ENCODE measurements at regions not wholly inside any gene's neighbourhood (a gene's known extent, or its start where the extent isn't known, plus 50 kb on each side); places are given as distances from the start of the nearest gene placed in this dataset.
"Not testable (repeated sequence)": the region's sequence is repeated elsewhere in the genome, so short reads cannot be mapped to it uniquely, and the experiment has no call there.

- Mint-ChIP-seq H3K27me3 (no peaks in the 10 kb centered on the region), H3K9me3 (no peaks in the 10 kb centered on the region), H3K4me1 (peaks cover 20% of the 10 kb centered on the region), H3K27ac (peak overlapping the region in 1 of 2 donors; percentile 77), H3K4me3 (no peak overlapping the region)
- ATAC-seq (no peak), DNase-seq (no peak)
Measured at GRCh38 chr12:9328065-9328464, 119.9 kb upstream of the PZP start.

GRCh38 chr12:9327320-9327719 lies 119.1 kb upstream of the PZP start:
- no peak overlapping the region for H3K27ac Mint-ChIP-seq
- H3K4me1 Mint-ChIP-seq: peaks cover 20% of the 10 kb centered on the region
- DNase-seq: no peak
- H3K9me3 Mint-ChIP-seq: no peaks in the 10 kb centered on the region
- no peak overlapping the region for H3K4me3 Mint-ChIP-seq
- peak; percentile 47 for ATAC-seq
- no peaks in the 10 kb centered on the region for H3K27me3 Mint-ChIP-seq

DNA sequence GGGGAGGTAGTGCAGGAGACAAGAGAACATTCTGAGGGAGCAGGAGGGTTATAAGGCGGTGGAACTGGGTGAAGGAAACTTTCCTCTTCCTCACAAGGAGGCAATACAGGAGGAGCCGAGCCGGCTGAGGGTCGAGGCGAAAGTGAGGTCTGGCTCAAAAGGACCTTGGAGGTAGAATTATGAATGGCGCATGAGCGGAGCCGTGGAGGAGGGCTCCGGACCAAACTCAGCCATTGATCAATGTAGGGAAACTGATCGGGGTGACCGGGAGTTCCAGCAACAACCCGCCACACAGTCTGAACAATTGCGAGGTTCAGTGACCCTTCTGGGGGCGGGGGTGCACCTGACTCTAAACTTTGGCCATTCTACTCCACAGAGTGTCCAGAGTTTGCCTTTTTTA lies 118.7 kb upstream of the PZP start:
- ATAC-seq, H3K9me3 Mint-ChIP-seq, H3K27me3 Mint-ChIP-seq, H3K4me3 Mint-ChIP-seq, DNase-seq: not testable (repeated sequence)
- peak overlapping the region in 1 of 2 donors; percentile 35 for H3K27ac Mint-ChIP-seq
- peaks cover 20% of the 10 kb centered on the region for H3K4me1 Mint-ChIP-seq

- H3K4me3 Mint-ChIP-seq: no peak overlapping the region
- DNase-seq: no peak
- H3K27me3 Mint-ChIP-seq: no peaks in the 10 kb centered on the region
- ATAC-seq: no peak
- H3K9me3 Mint-ChIP-seq: no peaks in the 10 kb centered on the region
- H3K4me1 Mint-ChIP-seq: peaks cover 16% of the 10 kb centered on the region
- no peak overlapping the region for H3K27ac Mint-ChIP-seq
Measured at GRCh38 chr12:9326085-9326484, 117.9 kb upstream of the PZP start.

DNA sequence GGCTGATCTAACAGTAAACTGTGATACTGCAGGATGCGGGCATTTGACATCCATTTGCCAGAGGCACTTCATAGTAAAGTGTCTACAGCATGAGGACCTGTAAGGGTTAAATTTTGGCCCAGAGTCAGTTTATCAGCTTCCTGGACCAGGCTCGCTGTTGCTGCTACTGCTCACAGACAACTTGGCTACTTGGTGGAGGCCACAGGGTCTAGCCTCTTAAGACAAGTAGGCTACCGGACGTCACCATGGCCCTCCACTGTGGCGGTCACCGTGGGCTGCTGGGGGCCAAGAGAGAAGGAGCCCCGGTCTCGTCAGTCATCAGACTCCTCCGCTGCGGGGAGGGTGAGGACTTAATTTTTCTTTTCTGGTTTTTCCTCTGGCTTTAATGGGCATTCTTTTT lies 117.3 kb upstream of the PZP start:
- H3K4me3 Mint-ChIP-seq: no peak overlapping the region
- no peaks in the 10 kb centered on the region for H3K27me3 Mint-ChIP-seq
- H3K4me1 Mint-ChIP-seq: peaks cover 15% of the 10 kb centered on the region
- H3K9me3 Mint-ChIP-seq: no peaks in the 10 kb centered on the region
- DNase-seq: no peak
- H3K27ac Mint-ChIP-seq: no peak overlapping the region
- ATAC-seq: no peak

- Mint-ChIP-seq H3K27me3 (no peaks in the 10 kb centered on the region), H3K9me3 (no peaks in the 10 kb centered on the region), H3K4me3 (no peak overlapping the region), H3K27ac (no peak overlapping the region), H3K4me1 (peaks cover 15% of the 10 kb centered on the region)
- ATAC-seq: no peak
- DNase-seq: no peak
Measured at GRCh38 chr12:9324782-9325181, 116.6 kb upstream of the PZP start.

DNA sequence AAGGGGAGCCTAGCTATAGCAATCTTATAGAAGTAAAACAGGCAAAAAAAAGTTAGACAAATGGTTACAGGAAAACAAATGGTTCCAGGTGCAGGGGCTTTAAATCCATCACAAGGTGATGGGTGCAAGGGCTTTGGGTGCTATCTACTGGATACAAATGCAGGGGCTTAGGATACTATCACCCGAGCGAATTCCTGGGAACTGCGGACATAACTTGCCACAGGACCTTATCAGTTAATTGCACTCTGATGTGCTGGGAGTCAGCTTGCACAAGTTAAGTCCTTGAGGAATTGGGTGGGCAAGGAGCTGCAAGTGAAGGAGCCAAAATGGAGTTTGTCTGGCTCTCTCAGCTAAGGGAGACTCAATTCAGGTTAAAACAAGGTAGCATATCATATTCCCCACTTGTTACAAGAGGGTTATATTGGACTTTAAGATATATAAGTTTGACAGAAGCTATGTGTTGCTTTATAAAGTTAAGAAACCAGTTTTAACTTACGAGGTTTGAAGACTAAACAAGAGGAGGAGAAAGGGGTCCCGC lies 115.0 kb upstream of the PZP start:
- DNase-seq (no peak), ATAC-seq (no peak)
- no peaks in the 10 kb centered on the region for H3K27me3 Mint-ChIP-seq
- peak overlapping the region in 1 of 2 donors; percentile 38 for H3K27ac Mint-ChIP-seq
- H3K4me3 Mint-ChIP-seq: no peak overlapping the region
- peaks cover 15% of the 10 kb centered on the region for H3K4me1 Mint-ChIP-seq
- H3K9me3 Mint-ChIP-seq: no peaks in the 10 kb centered on the region

DNA sequence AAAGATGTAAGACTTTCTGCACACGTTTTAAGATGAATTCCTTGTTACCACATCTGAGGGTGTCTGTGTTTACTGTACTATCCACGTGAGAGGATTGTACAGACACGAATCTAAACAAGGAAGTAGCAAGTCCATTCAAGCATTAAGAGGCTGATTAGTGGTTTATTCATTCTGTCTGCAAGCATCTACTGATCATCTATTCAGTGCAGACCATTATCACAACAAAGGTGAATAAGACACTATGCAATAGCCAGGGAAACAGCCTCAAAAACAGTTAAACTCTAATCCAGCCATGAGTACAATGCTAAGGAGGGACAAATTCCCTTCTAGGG lies 111.6 kb upstream of the PZP start:
- no peaks in the 10 kb centered on the region for H3K9me3 Mint-ChIP-seq
- ATAC-seq (no peak), DNase-seq (no peak)
- H3K27me3 Mint-ChIP-seq: no peaks in the 10 kb centered on the region
- H3K27ac Mint-ChIP-seq: peak overlapping the region in 1 of 2 donors; percentile 3
- H3K4me1 Mint-ChIP-seq: no peaks in the 10 kb centered on the region
- H3K4me3 Mint-ChIP-seq: no peak overlapping the region

DNA sequence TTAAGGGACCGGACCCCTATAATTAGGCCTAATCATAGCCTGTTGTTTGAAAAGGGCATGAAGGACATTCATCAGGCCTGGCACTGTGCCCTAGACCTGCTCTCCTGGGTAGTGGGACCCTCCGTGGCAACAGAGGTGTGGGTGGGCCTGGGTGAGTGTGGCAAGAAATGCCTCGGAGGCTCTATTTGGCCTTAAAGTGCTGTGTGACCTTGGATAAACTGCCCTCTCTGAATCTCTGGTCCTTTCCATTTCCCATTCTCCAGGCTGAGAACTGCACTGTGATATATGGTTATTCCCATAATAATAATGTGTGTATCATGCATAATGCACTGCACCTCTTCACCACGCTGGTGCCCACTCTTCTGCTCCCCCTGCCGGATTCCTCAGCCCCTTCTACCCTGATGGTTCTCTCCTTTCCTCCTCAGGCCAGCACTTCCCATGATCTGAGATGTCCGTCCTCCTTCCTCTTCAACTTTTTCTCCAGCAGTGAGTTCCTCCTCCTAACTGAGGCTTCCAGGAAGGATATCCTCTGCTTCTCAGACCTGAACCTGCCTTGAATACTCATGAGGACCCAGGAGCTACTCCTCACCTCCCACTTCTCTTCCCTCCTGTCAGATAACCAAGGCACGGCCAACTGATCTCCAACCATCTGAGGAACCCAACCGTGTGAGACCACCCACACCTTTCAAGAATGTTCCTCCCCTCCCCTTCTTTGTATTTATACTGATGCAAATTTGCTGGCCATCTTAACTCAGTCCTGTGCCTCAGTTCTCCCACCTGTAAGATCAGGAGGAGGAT lies 111.0 kb upstream of the PZP start:
- DNase-seq (no peak), ATAC-seq (peak; percentile 75)
- H3K4me1 Mint-ChIP-seq: no peaks in the 10 kb centered on the region
- no peak overlapping the region for H3K4me3 Mint-ChIP-seq
- no peaks in the 10 kb centered on the region for H3K27me3 Mint-ChIP-seq
- peak overlapping the region in 1 of 2 donors; percentile 3 for H3K27ac Mint-ChIP-seq
- H3K9me3 Mint-ChIP-seq: no peaks in the 10 kb centered on the region

DNA sequence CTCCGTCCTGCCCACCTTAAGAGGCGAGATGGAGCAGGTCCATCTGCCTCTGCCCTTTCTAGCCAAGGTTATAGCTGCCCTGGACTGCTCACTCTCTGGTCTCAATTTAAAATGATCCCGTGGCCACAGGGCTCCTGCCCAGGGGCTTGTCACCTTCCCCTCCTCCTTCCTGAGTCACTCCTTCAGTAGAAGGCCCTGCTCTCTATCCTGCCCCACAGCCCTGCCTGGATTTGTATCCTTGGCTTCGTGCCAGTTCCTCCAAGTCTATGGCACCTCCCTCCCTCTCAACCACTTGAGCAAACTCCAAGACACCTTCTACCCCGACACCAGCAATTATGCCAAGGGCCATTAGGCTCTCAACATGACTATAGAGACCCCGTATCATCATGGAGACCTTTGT lies 105.3 kb upstream of the PZP start:
- not testable (repeated sequence) for DNase-seq, H3K9me3 Mint-ChIP-seq, H3K4me3 Mint-ChIP-seq, H3K27me3 Mint-ChIP-seq, ATAC-seq, H3K27ac Mint-ChIP-seq, H3K4me1 Mint-ChIP-seq

- H3K9me3 Mint-ChIP-seq, H3K4me3 Mint-ChIP-seq, H3K27me3 Mint-ChIP-seq, DNase-seq, H3K4me1 Mint-ChIP-seq, ATAC-seq: not testable (repeated sequence)
- H3K27ac Mint-ChIP-seq: peak overlapping the region in 1 of 2 donors; percentile 67
Measured at GRCh38 chr12:9312406-9313392, 104.5 kb upstream of the PZP start.

DNA sequence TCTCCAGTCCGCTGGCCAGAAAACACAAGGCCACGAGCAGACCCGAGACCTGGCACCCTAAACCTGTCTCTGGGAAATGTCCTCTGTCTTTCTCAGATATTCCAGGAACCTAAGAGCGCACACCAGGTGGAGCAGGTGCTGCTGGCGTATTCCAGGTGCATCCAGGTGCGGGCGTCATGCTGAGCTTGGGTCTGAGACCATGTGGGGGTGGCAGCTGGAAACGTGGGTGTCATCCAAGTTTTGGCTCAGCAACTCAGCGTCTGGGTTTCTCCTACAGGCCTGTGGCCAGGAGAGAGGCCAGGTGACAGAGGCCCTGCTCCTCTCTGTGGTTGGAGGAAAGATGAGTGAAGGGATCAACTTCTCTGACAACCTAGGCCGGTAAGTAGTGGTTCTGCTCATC lies 103.3 kb upstream of the PZP start:
- not testable (repeated sequence) for H3K27me3 Mint-ChIP-seq, DNase-seq, H3K4me3 Mint-ChIP-seq, H3K9me3 Mint-ChIP-seq, ATAC-seq, H3K4me1 Mint-ChIP-seq
- peak overlapping the region in 1 of 2 donors; percentile 86 for H3K27ac Mint-ChIP-seq

DNA sequence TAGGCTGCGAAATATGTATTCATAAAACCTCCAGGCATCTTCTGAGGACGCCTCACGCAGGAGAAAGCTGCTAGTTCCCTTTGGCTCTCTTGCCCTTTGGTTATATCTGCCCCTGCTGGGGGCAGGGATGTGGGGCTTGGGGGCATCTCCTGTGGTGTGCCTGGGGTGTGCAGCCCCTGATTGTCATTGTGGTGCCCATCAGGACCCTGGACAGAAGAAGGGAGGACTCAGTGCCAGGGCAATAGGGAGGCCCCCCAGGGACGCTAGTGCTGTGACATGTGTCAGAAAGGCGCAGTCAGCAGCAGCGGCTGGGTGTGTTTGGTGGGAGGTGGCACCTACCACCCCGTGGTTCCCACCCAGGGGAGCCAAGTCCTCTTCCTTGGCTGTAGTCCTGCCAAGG lies 102.5 kb upstream of the PZP start:
- not testable (repeated sequence) for H3K4me1 Mint-ChIP-seq, H3K4me3 Mint-ChIP-seq, H3K27me3 Mint-ChIP-seq, H3K9me3 Mint-ChIP-seq, DNase-seq
- H3K27ac Mint-ChIP-seq: peak overlapping the region in 1 of 2 donors; percentile 19
- peak; percentile 22 for ATAC-seq

- not testable (repeated sequence) for H3K4me1 Mint-ChIP-seq, H3K9me3 Mint-ChIP-seq, H3K27me3 Mint-ChIP-seq, ATAC-seq, DNase-seq, H3K4me3 Mint-ChIP-seq, H3K27ac Mint-ChIP-seq
Measured at GRCh38 chr12:9309749-9310148, 101.6 kb upstream of the PZP start.

DNA sequence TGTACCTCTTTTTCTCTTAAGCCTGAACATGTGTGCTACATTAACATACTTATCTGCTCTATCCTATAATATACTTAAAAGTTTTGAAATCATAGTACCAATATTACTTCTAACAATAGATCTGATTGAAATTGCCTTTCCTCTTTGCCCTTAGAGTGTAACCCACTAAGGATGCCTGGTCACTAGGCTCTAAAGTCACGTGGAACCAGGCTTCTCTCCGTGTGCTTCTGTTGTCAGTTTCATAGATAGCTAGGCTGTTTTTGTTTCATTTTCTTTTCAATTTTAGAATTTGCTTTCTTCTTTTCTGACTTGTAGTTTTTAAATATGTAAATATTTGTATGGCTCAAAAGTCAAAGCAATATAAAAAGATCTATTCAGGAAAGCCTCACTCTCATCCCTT lies 100.5 kb upstream of the PZP start:
- not testable (repeated sequence) for H3K27me3 Mint-ChIP-seq, DNase-seq, ATAC-seq, H3K4me1 Mint-ChIP-seq, H3K9me3 Mint-ChIP-seq, H3K27ac Mint-ChIP-seq, H3K4me3 Mint-ChIP-seq

DNA sequence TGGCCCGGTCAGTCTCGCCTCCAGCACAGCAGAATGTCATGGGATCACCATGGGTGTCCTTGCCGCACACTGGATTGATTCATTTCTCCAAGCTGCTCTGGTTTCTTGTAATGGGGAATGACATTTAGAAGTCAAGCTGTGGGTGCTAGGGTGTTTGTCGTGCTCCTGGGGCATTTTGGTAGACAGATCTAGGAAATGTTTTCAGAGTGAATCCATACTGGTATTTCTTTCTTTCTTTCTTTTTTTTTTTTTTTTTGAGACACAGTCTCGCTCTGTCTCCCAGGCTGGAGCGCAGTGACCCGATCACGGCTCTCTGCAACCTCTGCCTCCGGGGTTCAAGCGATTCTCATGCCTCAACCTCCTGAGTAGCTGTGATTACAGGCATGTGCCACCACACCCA lies 100.0 kb upstream of the PZP start:
- H3K27me3 Mint-ChIP-seq, H3K9me3 Mint-ChIP-seq, H3K4me3 Mint-ChIP-seq, ATAC-seq, DNase-seq, H3K4me1 Mint-ChIP-seq, H3K27ac Mint-ChIP-seq: not testable (repeated sequence)
